LNCAP (cell line): ENCODE measurements at regions not wholly inside any gene's neighbourhood (a gene's known extent, or its start where the extent isn't known, plus 50 kb on each side); places are given as distances from the start of the nearest gene placed in this dataset.

ENCODE experiments used
- CTCF ChIP-seq: fragments of 450-650 bp; IDR thresholded peaks from 2 replicates; pipeline ENCODE4 v1.5.1; 2017; ENCODE audit warnings: mild to moderate bottlenecking

GRCh38 chr3:35519936-35520335, 119.4 kb upstream of the ARPP21 start:
- TF ChIP-seq CTCF, result no peak

DNA sequence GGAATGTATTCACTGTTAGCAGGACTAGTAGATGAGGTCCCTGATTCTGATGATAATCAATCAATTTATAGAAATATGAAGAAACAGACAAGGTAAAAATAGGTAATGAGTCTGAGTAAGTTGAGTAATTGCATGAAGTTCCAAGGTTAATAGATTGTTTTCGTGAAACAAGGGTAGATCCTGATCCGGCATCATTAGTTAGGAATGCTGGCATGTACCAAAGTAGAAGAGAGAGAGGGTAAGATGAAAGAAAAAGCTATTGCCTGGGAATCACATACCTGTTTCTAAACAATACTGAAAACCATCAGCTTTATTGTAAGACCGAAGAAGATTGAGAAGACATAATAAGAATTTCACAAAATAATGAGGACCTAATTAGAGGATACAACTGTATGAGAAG, 118.1 kb upstream of the ARPP21 start:
- no peak for TF ChIP-seq CTCF

DNA sequence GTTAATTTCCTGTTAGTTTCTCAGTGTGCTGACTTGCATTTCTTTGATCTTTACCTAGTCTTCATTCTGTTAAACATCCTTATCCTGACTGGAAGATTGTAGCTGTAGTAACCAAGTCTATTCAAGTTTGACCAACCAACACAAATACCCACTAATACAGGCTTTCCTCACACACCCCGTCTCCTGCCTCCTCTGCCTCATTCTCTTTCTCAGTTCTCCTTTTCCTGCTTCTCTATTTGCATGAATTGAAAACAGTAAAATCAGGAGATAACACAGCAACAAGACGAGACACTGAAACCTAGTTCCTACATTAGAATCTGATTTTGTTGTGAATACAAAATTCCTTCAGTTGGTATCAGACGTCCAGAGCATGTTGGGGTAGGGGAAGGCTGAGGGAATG, 116.9 kb upstream of the ARPP21 start:
- no peak for TF ChIP-seq CTCF

DNA sequence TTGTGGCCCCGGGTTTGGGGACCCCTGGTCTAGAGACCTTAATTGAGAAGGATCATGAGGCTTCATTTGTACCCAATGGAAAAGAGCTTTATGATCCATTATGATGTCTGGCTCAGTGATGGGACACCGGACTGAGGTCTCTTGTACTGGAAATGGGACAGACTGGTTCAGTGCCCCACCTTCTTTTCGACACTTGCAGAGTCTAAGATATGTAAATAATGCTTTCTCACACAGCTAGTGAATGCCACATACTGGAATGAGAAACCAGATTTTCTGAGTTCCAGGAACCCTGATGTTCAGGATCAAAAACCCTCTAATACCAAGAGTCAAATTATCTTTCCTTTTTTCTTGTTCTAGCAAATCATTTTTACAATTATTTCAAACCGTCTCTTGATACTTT, 116.3 kb upstream of the ARPP21 start:
- TF ChIP-seq CTCF, result no peak

DNA sequence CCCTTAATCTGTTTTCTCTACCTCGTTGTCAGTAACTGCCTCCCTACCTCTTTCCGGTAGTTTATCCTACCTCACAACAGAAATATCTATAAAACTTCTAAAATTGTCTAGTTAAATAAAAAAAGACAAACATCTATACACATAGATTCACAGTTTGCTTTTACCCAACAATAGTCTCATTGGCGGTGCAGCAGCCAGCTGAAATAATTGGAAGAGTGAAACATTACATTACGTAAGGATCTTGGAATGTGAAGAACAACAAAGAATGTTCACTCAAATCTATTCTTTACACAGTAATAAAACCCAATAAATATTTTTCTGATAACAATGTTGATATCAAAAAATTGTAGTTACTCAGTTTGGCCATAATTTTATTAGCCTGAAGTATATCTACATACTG, 115.5 kb upstream of the ARPP21 start:
- TF ChIP-seq CTCF, result no peak

DNA sequence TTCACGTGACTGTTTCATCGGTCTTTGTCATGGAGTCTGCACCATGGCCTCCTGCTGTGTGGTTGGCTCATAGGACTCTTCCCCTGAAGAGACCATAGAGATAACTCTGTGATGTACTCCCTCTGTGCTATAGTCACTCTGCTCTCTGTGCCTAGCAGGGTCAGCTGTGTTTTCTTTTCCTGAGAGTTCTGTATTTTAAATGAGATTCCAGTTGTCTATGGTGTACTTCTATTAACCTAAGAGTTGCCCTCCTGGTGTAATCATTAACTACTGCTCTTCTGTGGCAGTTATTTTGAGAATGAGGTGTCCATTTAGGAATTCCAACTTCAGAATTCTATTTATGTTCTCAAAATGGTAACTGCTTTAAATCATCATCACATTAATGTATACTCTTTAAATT, 114.5 kb upstream of the ARPP21 start:
- no peak for TF ChIP-seq CTCF

DNA sequence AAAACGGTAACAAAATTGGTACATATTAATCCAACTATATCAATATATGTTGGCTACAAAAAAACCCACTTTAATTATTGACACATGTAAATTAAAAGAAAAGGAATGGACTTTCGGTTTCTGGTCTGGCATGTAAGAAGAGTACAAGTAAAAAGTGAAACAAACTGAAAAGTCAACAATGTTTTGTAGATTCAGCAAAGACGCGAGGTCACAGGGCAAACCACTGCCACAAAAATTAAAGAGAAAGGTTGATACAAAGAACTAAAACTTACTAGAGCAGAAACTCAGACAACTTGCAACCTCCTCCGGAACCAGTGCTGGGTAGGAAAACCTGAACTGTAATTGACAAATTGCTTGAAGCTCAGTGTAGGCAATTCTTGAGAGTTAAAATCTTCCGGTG, 110.6 kb upstream of the ARPP21 start:
- no peak for TF ChIP-seq CTCF

GRCh38 chr3:35529337-35529736, 110.0 kb upstream of the ARPP21 start:
- peak; percentile 21; the same call in 1 of the 2 replicates for TF ChIP-seq CTCF
